SK-N-SH treated with all-trans-retinoic acid at 6 μM for 48 hours (cell line): ENCODE measurements at regions not wholly inside any gene's neighbourhood (a gene's known extent, or its start where the extent isn't known, plus 50 kb on each side); places are given as distances from the start of the nearest gene placed in this dataset.

Experiments used
- CSDC2 ChIP-seq: fragments of 250-450 bp; sonication (Bioruptor Pico); IDR thresholded peaks from 2 replicates; pipeline ENCODE4 v1.5.0; 2020; ENCODE audit warnings: mild to moderate bottlenecking, moderate library complexity
- ESRRG ChIP-seq: fragments of 250-450 bp; sonication (Bioruptor Pico); IDR thresholded peaks from 2 replicates; pipeline ENCODE4 v1.6.1; 2021; ENCODE audit warnings: mild to moderate bottlenecking
- OSR1 ChIP-seq: fragments of 250-450 bp; sonication (Bioruptor Pico); IDR thresholded peaks from 2 replicates; pipeline ENCODE4 v1.8.0; 2022; ENCODE audit warnings: moderate library complexity, mild to moderate bottlenecking, inconsistent platforms
- TCF4 ChIP-seq: fragments of 250-450 bp; sonication (Bioruptor Pico); IDR thresholded peaks from 2 replicates; pipeline ENCODE4 v1.8.0; 2021; ENCODE audit warnings: mild to moderate bottlenecking, moderate library complexity, borderline replicate concordance
- ZFP3 ChIP-seq: fragments of 250-450 bp; sonication (Bioruptor Pico); IDR thresholded peaks from 2 replicates; pipeline ENCODE4 v1.5.0; 2020; ENCODE audit warnings: mild to moderate bottlenecking, moderate library complexity
- TF ChIP-seq, protein P1 (sequence below): fragments of 250-450 bp; sonication (Bioruptor Pico); IDR thresholded peaks from 2 replicates; pipeline ENCODE4 v1.5.1; 2020; ENCODE audit warnings: low read depth, mild to moderate bottlenecking, moderate library complexity
- TF ChIP-seq, protein P2 (sequence below): fragments of 250-450 bp; sonication (Bioruptor Pico); IDR thresholded peaks from 2 replicates; pipeline ENCODE4 v1.5.1; 2021; ENCODE audit warnings: mild to moderate bottlenecking, moderate library complexity

DNA sequence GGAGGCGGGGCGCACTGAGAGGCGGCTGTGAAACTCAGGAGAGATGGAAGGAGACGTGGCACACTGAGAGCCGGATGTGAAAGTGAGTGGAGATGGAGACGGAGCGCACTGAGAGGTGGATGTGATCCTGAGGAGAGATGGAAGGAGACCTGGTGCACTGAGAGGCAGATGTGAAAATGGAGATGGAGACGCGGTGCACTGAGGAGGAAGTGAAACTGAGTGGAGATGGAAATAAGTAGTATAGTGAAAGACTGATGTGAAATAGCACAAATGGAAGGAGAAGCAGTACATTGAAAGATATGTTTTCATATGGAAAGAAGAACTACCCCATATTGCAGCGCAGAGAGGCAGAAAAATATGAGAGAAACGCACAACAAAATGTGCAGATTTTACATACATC, 281.6 kb upstream of the RGPD4 start:
- TF ChIP-seq ESRRG (CRISPR knock-in tag) (no peak), OSR1 (CRISPR knock-in tag) (no peak), ZFP3 (CRISPR knock-in tag) (no peak), CSDC2 (CRISPR knock-in tag) (no peak), TCF4 (CRISPR knock-in tag) (no peak)
- TF ChIP-seq, protein P1, sequence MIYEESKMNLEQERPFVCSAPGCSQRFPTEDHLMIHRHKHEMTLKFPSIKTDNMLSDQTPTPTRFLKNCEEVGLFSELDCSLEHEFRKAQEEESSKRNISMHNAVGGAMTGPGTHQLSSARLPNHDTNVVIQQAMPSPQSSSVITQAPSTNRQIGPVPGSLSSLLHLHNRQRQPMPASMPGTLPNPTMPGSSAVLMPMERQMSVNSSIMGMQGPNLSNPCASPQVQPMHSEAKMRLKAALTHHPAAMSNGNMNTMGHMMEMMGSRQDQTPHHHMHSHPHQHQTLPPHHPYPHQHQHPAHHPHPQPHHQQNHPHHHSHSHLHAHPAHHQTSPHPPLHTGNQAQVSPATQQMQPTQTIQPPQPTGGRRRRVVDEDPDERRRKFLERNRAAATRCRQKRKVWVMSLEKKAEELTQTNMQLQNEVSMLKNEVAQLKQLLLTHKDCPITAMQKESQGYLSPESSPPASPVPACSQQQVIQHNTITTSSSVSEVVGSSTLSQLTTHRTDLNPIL = no peak
- TF ChIP-seq, protein P2, sequence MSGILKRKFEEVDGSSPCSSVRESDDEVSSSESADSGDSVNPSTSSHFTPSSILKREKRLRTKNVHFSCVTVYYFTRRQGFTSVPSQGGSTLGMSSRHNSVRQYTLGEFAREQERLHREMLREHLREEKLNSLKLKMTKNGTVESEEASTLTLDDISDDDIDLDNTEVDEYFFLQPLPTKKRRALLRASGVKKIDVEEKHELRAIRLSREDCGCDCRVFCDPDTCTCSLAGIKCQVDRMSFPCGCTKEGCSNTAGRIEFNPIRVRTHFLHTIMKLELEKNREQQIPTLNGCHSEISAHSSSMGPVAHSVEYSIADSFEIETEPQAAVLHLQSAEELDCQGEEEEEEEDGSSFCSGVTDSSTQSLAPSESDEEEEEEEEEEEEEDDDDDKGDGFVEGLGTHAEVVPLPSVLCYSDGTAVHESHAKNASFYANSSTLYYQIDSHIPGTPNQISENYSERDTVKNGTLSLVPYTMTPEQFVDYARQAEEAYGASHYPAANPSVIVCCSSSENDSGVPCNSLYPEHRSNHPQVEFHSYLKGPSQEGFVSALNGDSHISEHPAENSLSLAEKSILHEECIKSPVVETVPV (CRISPR knock-in tag) = no peak
